H1 (cell line): ENCODE measurements at regions not wholly inside any gene's neighbourhood (a gene's known extent, or its start where the extent isn't known, plus 50 kb on each side); places are given as distances from the start of the nearest gene placed in this dataset.
"Not testable (repeated sequence)": the region's sequence is repeated elsewhere in the genome, so short reads cannot be mapped to it uniquely, and the experiment has no call there.

Experiments
- CTCF ChIA-PET: fragments of 300-600 bp; sonication (Branson Sonifier 250); formaldehyde crosslinking; loops from one replicate; lab custom pipeline; 2021; ENCODE audit not compliant: partially characterized antibody; lab: Charles Lee
- POLR2A ChIA-PET: fragments of 300-600 bp; sonication (Branson Sonifier 250); formaldehyde crosslinking; loops from one replicate; lab custom pipeline; 2021; ENCODE audit warnings: inconsistent platforms; ENCODE audit not compliant: partially characterized antibody; lab: Charles Lee
- DNase-seq, 2 experiments: peaks; one replicate each; pipeline versions ENCODE4 v3.0.0 to v3.0.0-alpha.2; 2010 to 2022; ENCODE audit warnings: low spot score in 2 of 2, low read depth in 1 of 2, mixed read lengths in 1 of 2
- FAIRE-seq: peaks from 2 replicates; lab custom pipeline; 2011; peaks lifted over from hg19 to GRCh38; lab: Jason Lieb, UNC
- H2AFZ ChIP-seq: 2 replicates; pipeline ENCODE4 v1.8.1; 2012; ENCODE audit warnings: low read length, inconsistent platforms
- H2AK5ac ChIP-seq: 2 replicates; pipeline ENCODE4 v1.6.1; 2013; ENCODE audit warnings: low read depth, low read length
- H2BK120ac ChIP-seq: replicated peaks from 2 replicates; pipeline ENCODE3; 2013; ENCODE audit warnings: low read depth, low read length, inconsistent platforms
- H2BK12ac ChIP-seq: 2 replicates; pipeline ENCODE4 v1.6.1; 2013; ENCODE audit warnings: low read depth, low read length
- H2BK15ac ChIP-seq: 2 replicates; pipeline ENCODE4 v1.6.1; 2013; ENCODE audit warnings: low read length
- H2BK20ac ChIP-seq: 2 replicates; pipeline ENCODE4 v1.6.1; 2013; ENCODE audit warnings: low read length
- H2BK5ac ChIP-seq: 2 replicates; pipeline ENCODE4 v1.6.1; 2013; ENCODE audit warnings: low read depth, low read length
- H3K14ac ChIP-seq: 2 replicates; pipeline ENCODE4 v1.6.1; 2013; ENCODE audit warnings: inconsistent platforms; ENCODE audit not compliant: insufficient read length
- H3K18ac ChIP-seq: 2 replicates; pipeline ENCODE4 v1.6.1; 2013; ENCODE audit warnings: low read length; ENCODE audit errors: extremely low read depth
- H3K23ac ChIP-seq: 2 replicates; pipeline ENCODE4 v1.6.1; 2013; ENCODE audit warnings: inconsistent platforms; ENCODE audit not compliant: insufficient read length
- H3K23me2 ChIP-seq: 2 replicates; pipeline ENCODE4 v1.6.1; 2013; ENCODE audit warnings: low read depth, low read length
- H3K27ac ChIP-seq: 2 replicates; pipeline ENCODE4 v1.6.1; 2011; ENCODE audit warnings: low read depth, low read length, inconsistent platforms
- H3K27me3 ChIP-seq, 4 experiments: replicated peaks in 1 of 4; 1 replicate in 1 of 4; 2 replicates in 3 of 4; pipeline versions ENCODE4 v1.6.1 to v1.8.1; 2011 to 2013; ENCODE audit warnings: low read length in 3 of 4, mild to moderate bottlenecking in 3 of 4, inconsistent platforms in 2 of 4, mixed read lengths in 2 of 4, moderate library complexity in 1 of 4; ENCODE audit not compliant: control insufficient read depth in 3 of 4, insufficient read depth in 3 of 4; ENCODE audit errors: extremely low read depth in 1 of 4
- H3K36me3 ChIP-seq, 4 experiments: 2 replicates each; pipeline versions ENCODE4 v1.6.1 to v1.8.1; 2011 to 2013; ENCODE audit warnings: mild to moderate bottlenecking in 4 of 4, low read length in 3 of 4, moderate library complexity in 2 of 4, control low read depth in 1 of 4, inconsistent platforms in 1 of 4; ENCODE audit not compliant: insufficient read depth in 4 of 4, control insufficient read depth in 2 of 4
- H3K4ac ChIP-seq: replicated peaks from 2 replicates; pipeline ENCODE3; 2013; ENCODE audit warnings: low read length, low read depth, mixed read lengths, inconsistent platforms; ENCODE audit not compliant: insufficient read length
- H3K4me1 ChIP-seq, 4 experiments: replicated peaks in 1 of 4; 1 replicate in 1 of 4; 2 replicates in 3 of 4; pipeline versions ENCODE4 v1.6.1 to v1.8.1; 2011 to 2013; ENCODE audit warnings: low read length in 3 of 4, inconsistent platforms in 2 of 4, mixed read lengths in 1 of 4; ENCODE audit not compliant: insufficient read depth in 4 of 4, control insufficient read depth in 3 of 4
- H3K4me2 ChIP-seq, 2 experiments: 2 replicates each; pipeline versions ENCODE4 v1.6.1 to v1.8.1; 2011 to 2013; ENCODE audit warnings: low read depth in 2 of 2, low read length in 2 of 2, control low read depth in 1 of 2, inconsistent platforms in 1 of 2, mild to moderate bottlenecking in 1 of 2; ENCODE audit not compliant: insufficient read depth in 1 of 2
- H3K4me3 ChIP-seq, 4 experiments: fragments of 200-600, 300-600 bp in 1 of 4; sonication (generic), shearing (Covaris generic), sonication (Bioruptor Twin) in 1 of 4; 2 replicates each; pipeline versions ENCODE4 v1.5.1 to v1.8.1; 2011 to 2016; ENCODE audit warnings: low read length in 4 of 4, low read depth in 3 of 4, control low read depth in 2 of 4, inconsistent platforms in 2 of 4, mild to moderate bottlenecking in 2 of 4, mixed read lengths in 1 of 4, moderate library complexity in 1 of 4; ENCODE audit not compliant: insufficient read depth in 2 of 4; ENCODE audit errors: extremely low read depth in 1 of 4
- H3K56ac ChIP-seq: replicated peaks from 2 replicates; pipeline ENCODE3; 2013; ENCODE audit warnings: low read depth, mild to moderate bottlenecking, mixed read lengths, low read length, inconsistent platforms; ENCODE audit not compliant: insufficient read length
- H3K79me1 ChIP-seq: 2 replicates; pipeline ENCODE4 v1.6.1; 2013; ENCODE audit warnings: low read depth, low read length, control low read depth
- H3K79me2 ChIP-seq, 2 experiments: 2 replicates each; pipeline versions ENCODE4 v1.6.1 to v1.8.1; 2012 to 2013; ENCODE audit warnings: low read length in 2 of 2, mild to moderate bottlenecking in 2 of 2, inconsistent platforms in 1 of 2; ENCODE audit not compliant: insufficient read depth in 2 of 2, control insufficient read depth in 1 of 2
- H3K9ac ChIP-seq, 4 experiments: replicated peaks in 1 of 4; 1 replicate in 1 of 4; 2 replicates in 3 of 4; pipeline versions ENCODE4 v1.6.1 to v1.8.1; 2011 to 2013; ENCODE audit warnings: low read depth in 3 of 4, low read length in 3 of 4, control low read depth in 2 of 4, mild to moderate bottlenecking in 2 of 4, moderate library complexity in 2 of 4, inconsistent platforms in 1 of 4; ENCODE audit errors: extremely low read depth in 1 of 4
- H3K9me3 ChIP-seq, 2 experiments: 2 replicates each; pipeline versions ENCODE4 v1.6.1 to v1.8.1; 2012 to 2013; ENCODE audit warnings: mild to moderate bottlenecking in 2 of 2, moderate library complexity in 2 of 2, control low read depth in 1 of 2, inconsistent platforms in 1 of 2, low read depth in 1 of 2, low read length in 1 of 2, mixed read lengths in 1 of 2; ENCODE audit not compliant: insufficient read depth in 2 of 2
- H4K20me1 ChIP-seq, 2 experiments: replicated peaks in 1 of 2; 2 replicates each; pipeline versions ENCODE3 to v1.8.1; 2011 to 2013; ENCODE audit warnings: inconsistent platforms in 2 of 2, low read length in 2 of 2, mild to moderate bottlenecking in 1 of 2; ENCODE audit not compliant: insufficient read depth in 2 of 2, control insufficient read depth in 1 of 2
- H4K5ac ChIP-seq: 2 replicates; pipeline ENCODE4 v1.6.1; 2013; ENCODE audit warnings: low read length, low read depth, mixed read lengths, inconsistent platforms; ENCODE audit not compliant: insufficient read length
- H4K8ac ChIP-seq: 2 replicates; pipeline ENCODE4 v1.8.0; 2013; ENCODE audit warnings: mild to moderate bottlenecking, moderate library complexity, low read length, inconsistent platforms; ENCODE audit not compliant: insufficient read depth; ENCODE audit errors: extremely low read depth
- H4K91ac ChIP-seq: replicated peaks from 2 replicates; pipeline ENCODE3; 2013; ENCODE audit warnings: low read length, mixed read lengths, inconsistent platforms; ENCODE audit not compliant: insufficient read length
- WGBS, 2 experiments: shearing (Covaris generic) in 1 of 2; methylation state at CpG; one replicate each; pipeline versions ENCODE4 v1.1.6 to v1.1.7; 2013 to 2015; ENCODE audit warnings: low lambda C conversion rate in 2 of 2, mixed read lengths in 2 of 2, inconsistent platforms in 1 of 2, low coverage in 1 of 2, missing lambda C conversion rate in 1 of 2; ENCODE audit not compliant: insufficient replicate concordance in 2 of 2, insufficient coverage in 1 of 2, insufficient read length in 1 of 2; ENCODE audit errors: extremely low coverage in 1 of 2, missing lambda C conversion rate in 1 of 2; 5-methylcytosine and 5-hydroxymethylcytosine counted together

GRCh38 chr2:87485884-87486283, 262.0 kb upstream of the PLGLB2 start:
- H3K14ac ChIP-seq, H3K4me3 ChIP-seq, H3K56ac ChIP-seq, H2BK5ac ChIP-seq, H4K20me1 ChIP-seq, POLR2A ChIA-PET, H2BK12ac ChIP-seq, H3K4me2 ChIP-seq, CTCF ChIA-PET, H3K27me3 ChIP-seq, H2AFZ ChIP-seq, H3K9ac ChIP-seq, H3K23ac ChIP-seq, DNase-seq, H2BK120ac ChIP-seq, FAIRE-seq, H3K79me1 ChIP-seq, H4K8ac ChIP-seq, H4K91ac ChIP-seq, H3K36me3 ChIP-seq, H3K4me1 ChIP-seq, H2BK15ac ChIP-seq, H3K27ac ChIP-seq, H3K18ac ChIP-seq, H3K9me3 ChIP-seq, H2AK5ac ChIP-seq, H2BK20ac ChIP-seq, H3K23me2 ChIP-seq, H4K5ac ChIP-seq, H3K79me2 ChIP-seq, H3K4ac ChIP-seq: not testable (repeated sequence)
- no CpG with 5 or more reads among the region's 10 CpGs for WGBS, 2 experiments

- DNase-seq, H3K27ac ChIP-seq, H3K18ac ChIP-seq, H4K8ac ChIP-seq, H4K20me1 ChIP-seq, H2BK120ac ChIP-seq, H3K9me3 ChIP-seq, H3K79me1 ChIP-seq, CTCF ChIA-PET, H3K56ac ChIP-seq, H3K79me2 ChIP-seq, H3K4me2 ChIP-seq, H4K91ac ChIP-seq, H3K27me3 ChIP-seq, H3K36me3 ChIP-seq, H3K23ac ChIP-seq, POLR2A ChIA-PET, H4K5ac ChIP-seq, H3K4me3 ChIP-seq, H3K9ac ChIP-seq, H3K14ac ChIP-seq, H3K23me2 ChIP-seq, H3K4ac ChIP-seq, H2BK20ac ChIP-seq, FAIRE-seq, H2BK12ac ChIP-seq, H2AK5ac ChIP-seq, H2BK15ac ChIP-seq, H2BK5ac ChIP-seq, H2AFZ ChIP-seq, H3K4me1 ChIP-seq: not testable (repeated sequence)
- 90% methylated on average over 7 of the region's 9 CpGs; no CpG with 5 or more reads in 1 of the 2 experiments for WGBS, 2 experiments
Measured at GRCh38 chr2:87486413-87486812, 261.5 kb upstream of the PLGLB2 start.
